Sigmoid colon (tissue), 4 donors: ENCODE measurements at regions not wholly inside any gene's neighbourhood (a gene's known extent, or its start where the extent isn't known, plus 50 kb on each side); places are given as distances from the start of the nearest gene placed in this dataset.

Experiments used
- POLR2A ChIP-seq, 2 donors: fragments of 450-650 bp; IDR thresholded peaks; one replicate each; pipeline ENCODE4 v1.6.1; 2016; ENCODE audit warnings: antibody characterized with exemption in 2 of 2, mild to moderate bottlenecking in 2 of 2, moderate library complexity in 2 of 2
- POLR2AphosphoS5 ChIP-seq, 4 donors: sonication (generic); formaldehyde crosslinking; IDR thresholded peaks; one replicate each; pipeline ENCODE4 v1.6.1; 2017; ENCODE audit warnings: antibody characterized with exemption in 4 of 4
- TF ChIP-seq, protein P1 (sequence below), 4 experiments: fragments of 450-650 bp in 3 of 4; fragments of 200-600 bp in 1 of 4; IDR thresholded peaks; one replicate each; pipeline ENCODE4 v1.5.1; 2016 to 2019; ENCODE audit warnings: antibody characterized with exemption in 4 of 4, mild to moderate bottlenecking in 3 of 4, moderate library complexity in 2 of 4

DNA sequence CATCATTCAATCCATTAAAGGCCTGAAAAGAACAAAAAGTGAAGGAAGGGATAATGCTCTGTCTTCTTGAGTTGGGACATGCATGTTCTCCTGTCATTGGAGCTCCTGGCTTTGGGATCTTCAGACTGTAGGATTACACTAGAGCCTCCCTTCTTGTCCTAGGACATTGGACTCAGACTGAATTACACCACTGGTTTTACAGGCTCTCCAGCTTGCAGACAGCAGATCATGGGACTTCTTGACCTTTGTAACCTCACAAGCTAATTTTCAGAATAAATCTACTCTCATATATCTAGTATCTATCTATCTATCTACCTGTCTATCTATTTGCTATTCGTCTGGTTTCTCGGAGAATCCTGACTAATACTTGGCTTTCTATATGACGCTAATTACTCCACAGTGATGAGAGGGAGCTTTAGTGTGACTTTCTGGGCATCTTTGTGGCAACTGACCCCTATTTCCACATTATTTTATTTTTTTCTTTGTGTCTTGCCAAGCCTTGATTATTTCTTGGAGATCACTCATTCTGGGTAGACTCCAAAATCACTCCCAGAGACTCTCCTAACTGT lies 151.9 kb upstream of the ZNF184 start:
- TF ChIP-seq, protein P1, sequence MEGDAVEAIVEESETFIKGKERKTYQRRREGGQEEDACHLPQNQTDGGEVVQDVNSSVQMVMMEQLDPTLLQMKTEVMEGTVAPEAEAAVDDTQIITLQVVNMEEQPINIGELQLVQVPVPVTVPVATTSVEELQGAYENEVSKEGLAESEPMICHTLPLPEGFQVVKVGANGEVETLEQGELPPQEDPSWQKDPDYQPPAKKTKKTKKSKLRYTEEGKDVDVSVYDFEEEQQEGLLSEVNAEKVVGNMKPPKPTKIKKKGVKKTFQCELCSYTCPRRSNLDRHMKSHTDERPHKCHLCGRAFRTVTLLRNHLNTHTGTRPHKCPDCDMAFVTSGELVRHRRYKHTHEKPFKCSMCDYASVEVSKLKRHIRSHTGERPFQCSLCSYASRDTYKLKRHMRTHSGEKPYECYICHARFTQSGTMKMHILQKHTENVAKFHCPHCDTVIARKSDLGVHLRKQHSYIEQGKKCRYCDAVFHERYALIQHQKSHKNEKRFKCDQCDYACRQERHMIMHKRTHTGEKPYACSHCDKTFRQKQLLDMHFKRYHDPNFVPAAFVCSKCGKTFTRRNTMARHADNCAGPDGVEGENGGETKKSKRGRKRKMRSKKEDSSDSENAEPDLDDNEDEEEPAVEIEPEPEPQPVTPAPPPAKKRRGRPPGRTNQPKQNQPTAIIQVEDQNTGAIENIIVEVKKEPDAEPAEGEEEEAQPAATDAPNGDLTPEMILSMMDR (IDR thresholded peaks at IDR 0.05), result no peak
- TF ChIP-seq POLR2A (IDR thresholded peaks at IDR 0.05), result no peak
- TF ChIP-seq POLR2AphosphoS5 (IDR thresholded peaks at IDR 0.05), result no peak
